Retinal pigment epithelial cell (primary cell): ENCODE measurements at regions not wholly inside any gene's neighbourhood (a gene's known extent, or its start where the extent isn't known, plus 50 kb on each side); places are given as distances from the start of the nearest gene placed in this dataset.

Experiments used
- DNase-seq: peaks from one replicate; pipeline ENCODE4 v3.0.0-alpha.2; 2010; ENCODE audit warnings: low read depth
- H3K4me3 ChIP-seq: 2 replicates; pipeline ENCODE4 v1.5.1; 2011; ENCODE audit warnings: mild to moderate bottlenecking, low read length, control low read depth, moderate library complexity
- CTCF ChIP-seq: conservative IDR thresholded peaks from 2 replicates; pipeline ENCODE4 v1.5.1; 2011; ENCODE audit warnings: low read depth, low read length, control low read depth, inconsistent platforms

- no peak overlapping the region for H3K4me3 ChIP-seq
- DNase-seq = no peak
- no peak for TF ChIP-seq CTCF
These were observed 52.9 kb upstream of the EPHB1 start for GRCh38 chr3:134742202-134742601.

- no peak for DNase-seq
- no peak for TF ChIP-seq CTCF
- H3K4me3 ChIP-seq = no peak overlapping the region
These were observed 52.1 kb upstream of the EPHB1 start for GRCh38 chr3:134743006-134743405.
